H9 (cell line): ENCODE measurements at regions not wholly inside any gene's neighbourhood (a gene's known extent, or its start where the extent isn't known, plus 50 kb on each side); places are given as distances from the start of the nearest gene placed in this dataset.

Experiments used
- DNase-seq: peaks from one replicate; pipeline ENCODE4 v3.0.0-alpha.2; 2017
- H2AFZ ChIP-seq: one replicate; pipeline ENCODE4 v1.6.1; 2013; ENCODE audit warnings: mild to moderate bottlenecking, low read length, control low read depth, moderate library complexity
- H2AK5ac ChIP-seq: 2 replicates; pipeline ENCODE4 v1.6.1; 2013; ENCODE audit warnings: low read length, control low read depth, mixed read lengths; ENCODE audit not compliant: insufficient read length
- H2BK120ac ChIP-seq: one replicate; pipeline ENCODE4 v1.6.1; 2013; ENCODE audit warnings: low read depth, mild to moderate bottlenecking, low read length, control low read depth, inconsistent platforms; ENCODE audit not compliant: poor library complexity, severe bottlenecking
- H2BK12ac ChIP-seq: 2 replicates; pipeline ENCODE4 v1.6.1; 2013; ENCODE audit warnings: low read length, control low read depth, mixed read lengths, low read depth; ENCODE audit not compliant: insufficient read length
- H2BK15ac ChIP-seq: 2 replicates; pipeline ENCODE4 v1.6.1; 2013; ENCODE audit warnings: low read depth, low read length, control low read depth
- H2BK20ac ChIP-seq: one replicate; pipeline ENCODE4 v1.6.1; 2013; ENCODE audit warnings: low read depth, mild to moderate bottlenecking, low read length, control low read depth, inconsistent platforms; ENCODE audit not compliant: poor library complexity, severe bottlenecking
- H2BK5ac ChIP-seq: 2 replicates; pipeline ENCODE4 v1.6.1; 2013; ENCODE audit warnings: low read length, control low read depth, mixed read lengths; ENCODE audit not compliant: insufficient read length
- H3K14ac ChIP-seq: 2 replicates; pipeline ENCODE4 v1.6.1; 2013; ENCODE audit warnings: low read length, control low read depth; ENCODE audit not compliant: insufficient read depth
- H3K18ac ChIP-seq: 2 replicates; pipeline ENCODE4 v1.6.1; 2013; ENCODE audit warnings: low read depth, mild to moderate bottlenecking, mixed read lengths, low read length, control low read depth; ENCODE audit not compliant: insufficient read length
- H3K23ac ChIP-seq: 2 replicates; pipeline ENCODE4 v1.6.1; 2013; ENCODE audit warnings: low read length, control low read depth, mixed read lengths, low read depth; ENCODE audit not compliant: insufficient read length
- H3K23me2 ChIP-seq: 2 replicates; pipeline ENCODE4 v1.6.1; 2013; ENCODE audit warnings: low read depth, mild to moderate bottlenecking, mixed read lengths, low read length, control low read depth; ENCODE audit not compliant: insufficient read length, poor library complexity, severe bottlenecking
- H3K27ac ChIP-seq: 2 replicates; pipeline ENCODE4 v1.5.1; 2013; ENCODE audit warnings: low read length, control low read depth, mixed read lengths, low read depth; ENCODE audit not compliant: insufficient read length
- H3K27me3 ChIP-seq: 2 replicates; pipeline ENCODE4 v1.6.1; 2013; ENCODE audit warnings: low read length, control low read depth, inconsistent platforms; ENCODE audit not compliant: insufficient read depth
- H3K4ac ChIP-seq: 2 replicates; pipeline ENCODE4 v1.6.1; 2013; ENCODE audit warnings: low read depth, mild to moderate bottlenecking, control low read depth, inconsistent platforms, low read length, moderate library complexity
- H3K4me1 ChIP-seq: 2 replicates; pipeline ENCODE4 v1.6.1; 2013; ENCODE audit warnings: low read length, control low read depth, inconsistent platforms; ENCODE audit not compliant: insufficient read depth
- H3K4me2 ChIP-seq: 2 replicates; pipeline ENCODE4 v1.6.1; 2013; ENCODE audit warnings: low read length, control low read depth, mixed read lengths; ENCODE audit not compliant: insufficient read length, insufficient read depth
- H3K56ac ChIP-seq: 2 replicates; pipeline ENCODE4 v1.6.1; 2013; ENCODE audit warnings: low read depth, mild to moderate bottlenecking, mixed read lengths, low read length, control low read depth; ENCODE audit not compliant: insufficient read length
- H3K79me1 ChIP-seq: 2 replicates; pipeline ENCODE4 v1.6.1; 2013; ENCODE audit warnings: low read depth, mild to moderate bottlenecking, moderate library complexity, low read length, control low read depth, inconsistent platforms; ENCODE audit not compliant: insufficient read depth, poor library complexity, severe bottlenecking
- H3K79me2 ChIP-seq: 2 replicates; pipeline ENCODE4 v1.6.1; 2013; ENCODE audit warnings: low read length, control low read depth, inconsistent platforms; ENCODE audit not compliant: insufficient read depth
- H3K9ac ChIP-seq: 2 replicates; pipeline ENCODE4 v1.6.1; 2013; ENCODE audit warnings: low read length, control low read depth, mixed read lengths; ENCODE audit not compliant: insufficient read length; ENCODE audit errors: extremely low read depth
- H3K9me3 ChIP-seq: one replicate; pipeline ENCODE4 v1.6.1; 2013; ENCODE audit warnings: low read depth, low read length, inconsistent platforms; ENCODE audit not compliant: control insufficient read depth
- H3T11ph ChIP-seq: one replicate; pipeline ENCODE4 v1.6.1; 2013; ENCODE audit warnings: mild to moderate bottlenecking, low read length, control low read depth, inconsistent platforms
- H4K20me1 ChIP-seq: one replicate; pipeline ENCODE4 v1.6.1; 2013; ENCODE audit not compliant: control insufficient read depth, insufficient read length, insufficient read depth
- H4K5ac ChIP-seq: 2 replicates; pipeline ENCODE4 v1.6.1; 2013; ENCODE audit warnings: low read depth, mild to moderate bottlenecking, mixed read lengths, low read length, control low read depth; ENCODE audit not compliant: insufficient read length
- H4K8ac ChIP-seq: replicated peaks from 2 replicates; pipeline ENCODE4 v1.6.1; 2013; ENCODE audit warnings: low read length, control low read depth, mixed read lengths, low read depth; ENCODE audit not compliant: insufficient read length
- H4K91ac ChIP-seq: 2 replicates; pipeline ENCODE4 v1.6.1; 2013; ENCODE audit warnings: low read depth, mild to moderate bottlenecking, moderate library complexity, mixed read lengths, low read length, control low read depth; ENCODE audit not compliant: insufficient read length
- H3K27ac Mint-ChIP-seq, 3 experiments: 2 replicates in 2 of 3; 3 replicates in 1 of 3; pipeline ENCODE4 v1.8.0; 2020 to 2021; ENCODE audit warnings: mixed read lengths in 3 of 3, mild to moderate bottlenecking in 1 of 3, moderate library complexity in 1 of 3
- H3K27me3 Mint-ChIP-seq: 2 replicates; pipeline ENCODE4 v1.8.0; 2021; ENCODE audit warnings: low read depth, mild to moderate bottlenecking, moderate library complexity, mixed read lengths
- H3K36me3 Mint-ChIP-seq, 3 experiments: 2 replicates in 2 of 3; 3 replicates in 1 of 3; pipeline ENCODE4 v1.8.0; 2020 to 2021; ENCODE audit warnings: low read depth in 3 of 3, mixed read lengths in 3 of 3; ENCODE audit not compliant: insufficient read depth in 1 of 3
- H3K4me1 Mint-ChIP-seq, 2 experiments: 2 replicates each; pipeline ENCODE4 v1.8.0; 2020; ENCODE audit warnings: mixed read lengths in 2 of 2
- H3K4me3 Mint-ChIP-seq, 2 experiments: 2 replicates in 1 of 2; 3 replicates in 1 of 2; pipeline ENCODE4 v1.8.0; 2020 to 2021; ENCODE audit warnings: mild to moderate bottlenecking in 2 of 2, mixed read lengths in 2 of 2, moderate library complexity in 1 of 2
- H3K9me3 Mint-ChIP-seq, 2 experiments: 2 replicates in 1 of 2; 3 replicates in 1 of 2; pipeline ENCODE4 v1.8.0; 2020; ENCODE audit warnings: mild to moderate bottlenecking in 2 of 2, mixed read lengths in 2 of 2, moderate library complexity in 1 of 2
- WGBS: extraction: QIAGEN DNeasy Blood & Tissue Kit; methylation state at CpG from one replicate; pipeline ENCODE4 v1.1.7; 2013; ENCODE audit warnings: missing lambda C conversion rate, low lambda C conversion rate, mixed read lengths; ENCODE audit not compliant: insufficient read length; ENCODE audit errors: extremely low coverage; 5-methylcytosine and 5-hydroxymethylcytosine counted together
- TF ChIP-seq, protein P1 (sequence below): fragments of 200-600 bp; sonication (generic); conservative IDR thresholded peaks from 3 replicates; pipeline ENCODE4 v1.8.0; 2021; ENCODE audit warnings: antibody characterized with exemption, mild to moderate bottlenecking

DNA sequence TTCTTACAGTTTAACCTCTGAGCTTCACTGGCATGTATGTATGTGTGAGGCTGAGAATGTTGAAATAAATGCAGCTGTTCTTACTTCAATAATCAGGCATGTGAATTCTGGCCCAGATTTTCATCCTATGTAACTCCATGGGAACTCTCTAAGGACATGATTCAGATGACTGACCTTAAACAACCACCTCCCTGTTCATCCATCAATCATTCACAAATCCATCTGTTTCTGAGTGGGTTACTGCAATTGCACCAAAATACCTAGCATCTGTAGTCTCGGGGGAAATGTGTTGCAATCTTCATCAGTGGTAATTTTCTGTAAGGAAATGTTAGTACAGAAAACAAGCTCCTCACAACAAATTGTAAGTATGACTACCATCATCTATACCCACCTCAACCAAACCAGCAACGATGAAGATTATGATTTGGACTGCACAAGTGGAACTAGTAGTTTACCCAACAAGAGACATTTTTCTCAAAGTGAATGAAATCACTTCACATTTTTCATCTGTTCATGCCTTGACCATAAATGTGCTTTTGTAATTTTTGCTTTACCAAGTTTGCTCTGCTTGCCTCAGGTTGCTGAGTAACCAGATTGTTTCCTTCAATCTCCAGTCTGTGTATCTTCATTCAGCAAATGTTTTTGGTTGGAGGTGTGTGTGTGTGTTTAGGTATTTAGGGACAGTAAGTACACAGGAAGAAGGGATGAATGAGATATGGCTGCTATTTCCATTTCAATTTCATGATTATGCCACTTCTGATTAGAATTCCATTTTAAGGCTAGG, 65.7 kb upstream of the FZD8 start:
- no peak overlapping the region for H4K8ac ChIP-seq
- H2BK15ac ChIP-seq = no peak overlapping the region
- H3K4me1 Mint-ChIP-seq = peaks cover 13 to 20% of the 10 kb centered on the region in 2 experiments
- H3K4me2 ChIP-seq = no peak overlapping the region
- no peaks in the 10 kb centered on the region for H3K9me3 ChIP-seq
- no peak overlapping the region for H3K9ac ChIP-seq
- H3K36me3 Mint-ChIP-seq = peaks cover 0 to 22% (median 7%) of the 10 kb centered on the region in 3 experiments; a peak in 3 of 7 replicates
- H3K14ac ChIP-seq = no peak overlapping the region
- no peak for DNase-seq
- TF ChIP-seq, protein P1, sequence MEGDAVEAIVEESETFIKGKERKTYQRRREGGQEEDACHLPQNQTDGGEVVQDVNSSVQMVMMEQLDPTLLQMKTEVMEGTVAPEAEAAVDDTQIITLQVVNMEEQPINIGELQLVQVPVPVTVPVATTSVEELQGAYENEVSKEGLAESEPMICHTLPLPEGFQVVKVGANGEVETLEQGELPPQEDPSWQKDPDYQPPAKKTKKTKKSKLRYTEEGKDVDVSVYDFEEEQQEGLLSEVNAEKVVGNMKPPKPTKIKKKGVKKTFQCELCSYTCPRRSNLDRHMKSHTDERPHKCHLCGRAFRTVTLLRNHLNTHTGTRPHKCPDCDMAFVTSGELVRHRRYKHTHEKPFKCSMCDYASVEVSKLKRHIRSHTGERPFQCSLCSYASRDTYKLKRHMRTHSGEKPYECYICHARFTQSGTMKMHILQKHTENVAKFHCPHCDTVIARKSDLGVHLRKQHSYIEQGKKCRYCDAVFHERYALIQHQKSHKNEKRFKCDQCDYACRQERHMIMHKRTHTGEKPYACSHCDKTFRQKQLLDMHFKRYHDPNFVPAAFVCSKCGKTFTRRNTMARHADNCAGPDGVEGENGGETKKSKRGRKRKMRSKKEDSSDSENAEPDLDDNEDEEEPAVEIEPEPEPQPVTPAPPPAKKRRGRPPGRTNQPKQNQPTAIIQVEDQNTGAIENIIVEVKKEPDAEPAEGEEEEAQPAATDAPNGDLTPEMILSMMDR = no peak
- H3K9me3 Mint-ChIP-seq = peaks cover 18% of the 10 kb centered on the region in 2 experiments; a peak in 4 of 5 replicates
- H3K4ac ChIP-seq = no peak overlapping the region
- H3K4me3 Mint-ChIP-seq = no peak overlapping the region
- H3K27ac ChIP-seq = no peak overlapping the region
- no peak overlapping the region for H4K5ac ChIP-seq
- H3K27me3 ChIP-seq = no peaks in the 10 kb centered on the region
- no peak overlapping the region for H2BK20ac ChIP-seq
- no peak overlapping the region for H2BK120ac ChIP-seq
- H2AFZ ChIP-seq = no peak overlapping the region
- H3K27me3 Mint-ChIP-seq = peaks cover 3% of the 10 kb centered on the region
- H3K4me1 ChIP-seq = peaks cover 7% of the 10 kb centered on the region; the same call in 1 of the 2 replicates
- H3K18ac ChIP-seq = no peak overlapping the region
- no peak overlapping the region for H3K23ac ChIP-seq
- no peak overlapping the region for H3K56ac ChIP-seq
- no CpG with 5 or more reads among the region's 2 CpGs for WGBS
- H2BK12ac ChIP-seq = no peak overlapping the region
- no peak overlapping the region for H4K91ac ChIP-seq
- H3T11ph ChIP-seq = no peak overlapping the region
- H3K79me1 ChIP-seq = no peaks in the 10 kb centered on the region
- H4K20me1 ChIP-seq = no peaks in the 10 kb centered on the region
- no peak overlapping the region for H3K27ac Mint-ChIP-seq
- no peak overlapping the region for H2AK5ac ChIP-seq
- no peaks in the 10 kb centered on the region for H3K79me2 ChIP-seq
- H2BK5ac ChIP-seq = no peak overlapping the region
- H3K23me2 ChIP-seq = no peaks in the 10 kb centered on the region
